ENCODE measurements at regions not wholly inside any gene's neighbourhood (a gene's known extent, or its start where the extent isn't known, plus 50 kb on each side); places are given as distances from the start of the nearest gene placed in this dataset.

GRCh38 chr2:117085737-117086136 is 728.8 kb upstream of the DDX18 start:
- DNase-seq, result no peak

GRCh38 chr2:117086174-117086942 is 728.1 kb upstream of the DDX18 start:
- DNase-seq, result no peak

GRCh38 chr2:117086943-117087250 is 727.6 kb upstream of the DDX18 start:
- DNase-seq, result no peak

GRCh38 chr2:117087535-117088291 is 726.8 kb upstream of the DDX18 start:
- DNase-seq, result no peak

- no peak for DNase-seq
Observed at GRCh38 chr2:117091041-117091837, 723.3 kb upstream of the DDX18 start.

- DNase-seq, result no peak
Observed at GRCh38 chr2:117101613-117102012, 712.9 kb upstream of the DDX18 start.

- no peak for DNase-seq
Observed at GRCh38 chr2:117108741-117109267, 705.7 kb upstream of the DDX18 start.

- no peak for DNase-seq
Observed at GRCh38 chr2:117118994-117119393, 695.5 kb upstream of the DDX18 start.

GRCh38 chr2:117123362-117123761 is 691.1 kb upstream of the DDX18 start:
- DNase-seq, result no peak

- no peak for DNase-seq
Observed at GRCh38 chr2:117126656-117127055, 687.8 kb upstream of the DDX18 start.

GRCh38 chr2:117127680-117128079 is 686.8 kb upstream of the DDX18 start:
- no peak for DNase-seq

- no peak for DNase-seq
Observed at GRCh38 chr2:117128461-117128860, 686.0 kb upstream of the DDX18 start.

GRCh38 chr2:117137371-117137770 is 677.1 kb upstream of the DDX18 start:
- no peak for DNase-seq

- DNase-seq, result no peak
Observed at GRCh38 chr2:117169036-117169765, 645.3 kb upstream of the DDX18 start.

GRCh38 chr2:117170897-117171296 is 643.6 kb upstream of the DDX18 start:
- no peak for DNase-seq

GRCh38 chr2:117179405-117179804 is 635.1 kb upstream of the DDX18 start:
- no peak for DNase-seq

GRCh38 chr2:117190856-117191559 is 623.5 kb upstream of the DDX18 start:
- DNase-seq, result no peak

GRCh38 chr2:117195381-117195780 is 619.1 kb upstream of the DDX18 start:
- no peak for DNase-seq

- no peak for DNase-seq
Observed at GRCh38 chr2:117199511-117199910, 615.0 kb upstream of the DDX18 start.

GRCh38 chr2:117212562-117212961 is 601.9 kb upstream of the DDX18 start:
- DNase-seq, result no peak

GRCh38 chr2:117217145-117217544 is 597.3 kb upstream of the DDX18 start:
- no peak for DNase-seq

GRCh38 chr2:117222809-117223208 is 591.7 kb upstream of the DDX18 start:
- DNase-seq, result no peak

Data from right hindlimb (tissue), 1 donor.